PC-9 (cell line): ENCODE measurements at regions not wholly inside any gene's neighbourhood (a gene's known extent, or its start where the extent isn't known, plus 50 kb on each side); places are given as distances from the start of the nearest gene placed in this dataset.

Experiments used
- BruUV-seq: library from RNA; stranded (reverse); fragments of 400-500 nt; replicated peaks from 2 replicates; lab custom pipeline; 2021; lab: Mats Ljungman, UMichigan
- CTCF ChIA-PET: fragments of 300-600 bp; sonication (Branson Sonifier 250); formaldehyde crosslinking; loops from one replicate; lab custom pipeline; 2022; ENCODE audit warnings: antibody characterized with exemption; lab: Charles Lee
- POLR2A ChIA-PET: fragments of 300-600 bp; sonication (Branson Sonifier 250); formaldehyde crosslinking; loops from one replicate; lab custom pipeline; 2022; ENCODE audit warnings: antibody characterized with exemption; ENCODE audit not compliant: unreplicated experiment; lab: Charles Lee
- DNase-seq, 2 experiments: peaks; one replicate each; pipeline versions ENCODE4 v3.0.0 to v3.0.0-alpha.2; 2015 to 2022; ENCODE audit warnings: mixed read lengths in 1 of 2
- H2AFZ ChIP-seq: fragments of 200-600 bp; sonication (generic); 2 replicates; pipeline ENCODE4 v1.8.1; 2017; ENCODE audit warnings: antibody characterized with exemption
- H3F3A ChIP-seq: fragments of 200-600 bp; sonication (generic); 2 replicates; pipeline ENCODE4 v1.8.1; 2017; ENCODE audit warnings: antibody characterized with exemption, mild to moderate bottlenecking, low read depth; ENCODE audit not compliant: insufficient read depth
- H3K27ac ChIP-seq: fragments of 200-600 bp; sonication (generic); 2 replicates; pipeline ENCODE4 v1.6.1; 2016; ENCODE audit warnings: mixed run types
- H3K27me3 ChIP-seq: fragments of 200-600 bp; sonication (generic); 2 replicates; pipeline ENCODE4 v1.6.1; 2016; ENCODE audit warnings: low read depth, mixed run types; ENCODE audit not compliant: insufficient read depth
- H3K36me3 ChIP-seq: fragments of 200-600 bp; sonication (generic); 2 replicates; pipeline ENCODE4 v1.6.1; 2016; ENCODE audit warnings: low read depth, mixed run types
- H3K4me1 ChIP-seq: fragments of 200-600 bp; sonication (generic); replicated peaks from 2 replicates; pipeline ENCODE4 v1.6.1; 2016; ENCODE audit warnings: mixed run types; ENCODE audit not compliant: insufficient read depth
- H3K4me2 ChIP-seq: fragments of 200-600 bp; sonication (generic); 2 replicates; pipeline ENCODE4 v1.6.1; 2017; ENCODE audit warnings: mixed run types
- H3K4me3 ChIP-seq: fragments of 200-600 bp; sonication (generic); 2 replicates; pipeline ENCODE4 v1.6.1; 2016; ENCODE audit warnings: mixed run types
- H3K79me2 ChIP-seq: fragments of 200-600 bp; sonication (generic); 2 replicates; pipeline ENCODE4 v1.6.1; 2017; ENCODE audit warnings: low read depth, mixed run types
- H3K9me2 ChIP-seq: fragments of 200-600 bp; sonication (generic); 2 replicates; pipeline ENCODE4 v1.8.1; 2017; ENCODE audit warnings: mild to moderate bottlenecking; ENCODE audit not compliant: insufficient read depth
- H3K9me3 ChIP-seq: fragments of 200-600 bp; sonication (generic); 2 replicates; pipeline ENCODE4 v1.8.1; 2016; ENCODE audit warnings: low read depth; ENCODE audit not compliant: insufficient read depth
- H4K20me1 ChIP-seq: fragments of 200-600 bp; sonication (generic); 2 replicates; pipeline ENCODE4 v1.8.1; 2017; ENCODE audit not compliant: insufficient read depth
- EZH2 ChIP-seq: fragments of 200-600 bp; sonication (generic); IDR thresholded peaks from 2 replicates; pipeline ENCODE4 v1.8.0; 2017; ENCODE audit warnings: antibody characterized with exemption, low read depth
- intact Hi-C: fragments of 100-400 bp; cut with micrococcal nuclease; formaldehyde crosslinking; loops from one replicate; pipeline ENCODE4 v1.10.0; 2022; ENCODE audit not compliant: unreplicated experiment
- TF ChIP-seq, protein P1 (sequence below): fragments of 200-600 bp; sonication (generic); conservative IDR thresholded peaks from 2 replicates; pipeline ENCODE4 v1.6.1; 2017; ENCODE audit warnings: mixed run types, antibody characterized with exemption, mild to moderate bottlenecking, moderate library complexity

DNA sequence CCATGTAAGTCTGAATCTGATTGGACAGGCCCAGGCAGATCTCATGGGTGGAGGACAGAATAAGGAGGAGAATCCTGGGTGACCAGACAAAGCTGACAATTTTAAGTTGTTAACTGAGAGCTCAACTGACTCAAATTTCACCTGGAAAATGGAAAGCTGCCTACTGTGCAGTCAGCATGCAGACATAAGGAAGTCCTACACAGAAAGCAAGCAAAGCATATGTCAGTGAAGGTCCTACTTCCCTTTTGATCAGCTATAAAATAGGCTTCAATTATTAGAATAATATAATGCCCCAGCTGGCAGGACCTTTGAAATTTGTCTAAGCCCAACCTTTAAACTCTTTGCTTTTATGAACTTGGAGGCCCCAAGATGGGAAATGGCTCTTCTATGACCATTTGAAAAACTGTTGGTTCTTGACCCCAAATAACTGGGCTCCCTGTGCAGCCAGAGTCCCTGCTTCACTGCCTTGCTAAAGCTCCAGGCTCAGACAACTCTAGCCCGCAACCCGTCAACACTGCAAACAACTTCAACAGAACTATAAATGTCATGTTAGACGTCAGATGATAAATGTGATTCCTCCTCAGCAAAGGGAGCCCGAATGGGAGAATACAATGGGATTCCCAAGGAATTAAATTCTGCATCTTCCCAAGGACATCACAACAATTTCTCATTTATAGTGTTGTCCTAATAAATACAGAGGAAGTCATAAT lies 118.9 kb upstream of the ADRA1B start:
- no TSS peak for BruUV-seq
- Histone ChIP-seq H3K79me2 (no peaks in the 10 kb centered on the region), H2AFZ (no peak overlapping the region), H3K27me3 (no peaks in the 10 kb centered on the region), H3K9me2 (no peaks in the 10 kb centered on the region), H3F3A (no peaks in the 10 kb centered on the region), H3K36me3 (no peaks in the 10 kb centered on the region), H3K4me3 (no peak overlapping the region), H3K9me3 (no peaks in the 10 kb centered on the region), H3K4me1 (no peaks in the 10 kb centered on the region), H3K27ac (no peak overlapping the region), H3K4me2 (no peak overlapping the region), H4K20me1 (no peaks in the 10 kb centered on the region)
- ChIA-PET CTCF (no interaction called here), POLR2A (no interaction called here)
- intact Hi-C loops: no loop called here
- TF ChIP-seq, protein P1, sequence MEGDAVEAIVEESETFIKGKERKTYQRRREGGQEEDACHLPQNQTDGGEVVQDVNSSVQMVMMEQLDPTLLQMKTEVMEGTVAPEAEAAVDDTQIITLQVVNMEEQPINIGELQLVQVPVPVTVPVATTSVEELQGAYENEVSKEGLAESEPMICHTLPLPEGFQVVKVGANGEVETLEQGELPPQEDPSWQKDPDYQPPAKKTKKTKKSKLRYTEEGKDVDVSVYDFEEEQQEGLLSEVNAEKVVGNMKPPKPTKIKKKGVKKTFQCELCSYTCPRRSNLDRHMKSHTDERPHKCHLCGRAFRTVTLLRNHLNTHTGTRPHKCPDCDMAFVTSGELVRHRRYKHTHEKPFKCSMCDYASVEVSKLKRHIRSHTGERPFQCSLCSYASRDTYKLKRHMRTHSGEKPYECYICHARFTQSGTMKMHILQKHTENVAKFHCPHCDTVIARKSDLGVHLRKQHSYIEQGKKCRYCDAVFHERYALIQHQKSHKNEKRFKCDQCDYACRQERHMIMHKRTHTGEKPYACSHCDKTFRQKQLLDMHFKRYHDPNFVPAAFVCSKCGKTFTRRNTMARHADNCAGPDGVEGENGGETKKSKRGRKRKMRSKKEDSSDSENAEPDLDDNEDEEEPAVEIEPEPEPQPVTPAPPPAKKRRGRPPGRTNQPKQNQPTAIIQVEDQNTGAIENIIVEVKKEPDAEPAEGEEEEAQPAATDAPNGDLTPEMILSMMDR: no peak
- no peak for TF ChIP-seq EZH2
- DNase-seq: no peak

DNA sequence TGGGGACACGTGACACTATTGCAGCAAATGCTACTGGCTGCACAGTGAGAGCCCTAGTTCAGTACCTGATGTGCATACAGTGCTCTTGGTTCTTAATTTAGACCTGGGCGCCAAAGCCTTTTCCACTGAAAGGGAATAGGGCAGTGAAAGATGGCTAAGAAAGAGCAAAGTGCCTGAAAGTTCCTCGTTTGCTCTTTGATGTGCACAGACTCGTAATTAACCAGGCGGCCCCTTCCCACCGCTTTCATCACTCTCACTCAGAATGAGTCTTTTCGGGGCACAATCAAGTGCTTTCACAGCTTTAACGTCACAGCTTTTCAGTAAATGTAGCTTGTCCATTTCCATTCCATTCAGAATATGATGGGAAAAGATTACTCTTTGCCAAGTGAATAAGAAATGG lies 116.6 kb upstream of the ADRA1B start:
- CTCF ChIA-PET: no interaction called here
- POLR2A ChIA-PET: no interaction called here
- H3K4me1 ChIP-seq: no peaks in the 10 kb centered on the region

DNA sequence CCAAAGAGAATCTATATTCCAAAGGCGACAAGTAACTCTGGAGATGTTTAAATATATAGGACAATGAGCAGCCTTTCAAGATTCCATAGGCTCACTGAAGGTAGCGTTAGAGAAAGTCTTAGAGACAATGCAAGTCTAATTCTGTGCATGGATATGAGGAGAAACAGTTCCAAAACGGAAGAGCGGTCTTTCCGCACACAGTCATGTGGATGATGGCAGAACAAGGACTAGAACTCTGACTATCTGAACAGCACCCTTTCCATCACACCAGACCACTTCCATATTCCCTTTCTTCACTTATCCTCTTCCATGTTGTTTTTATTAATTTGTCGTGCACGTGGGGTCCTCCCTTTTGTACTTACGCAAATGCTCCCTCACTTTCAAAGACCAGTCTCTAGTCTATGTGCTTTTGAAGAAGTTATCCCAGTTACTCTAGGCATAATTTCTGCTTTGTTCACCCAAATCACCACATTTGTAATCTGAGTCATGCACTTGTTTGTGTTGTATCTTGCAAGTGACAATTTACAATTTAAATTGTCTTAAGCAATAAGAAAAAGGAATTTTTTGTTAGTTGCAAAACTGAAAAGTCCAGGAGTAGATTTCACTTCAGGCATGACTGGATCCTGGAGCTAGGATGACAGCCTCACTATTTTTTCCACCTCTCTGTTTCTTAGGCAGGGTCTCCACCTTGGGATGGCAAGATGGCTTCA lies 116.0 kb upstream of the ADRA1B start:
- Histone ChIP-seq H3F3A (no peaks in the 10 kb centered on the region), H3K79me2 (no peaks in the 10 kb centered on the region), H4K20me1 (no peaks in the 10 kb centered on the region), H3K4me3 (no peak overlapping the region), H3K9me3 (no peaks in the 10 kb centered on the region; the same call in 1 of the 2 replicates), H3K9me2 (no peaks in the 10 kb centered on the region), H3K27ac (no peak overlapping the region), H3K4me2 (no peak overlapping the region), H3K4me1 (no peaks in the 10 kb centered on the region), H3K27me3 (no peaks in the 10 kb centered on the region), H2AFZ (no peak overlapping the region), H3K36me3 (no peaks in the 10 kb centered on the region)
- TF ChIP-seq, protein P1: no peak
- no peak for TF ChIP-seq EZH2
- DNase-seq: no peak
- POLR2A ChIA-PET: interaction anchor here (0.6 kb wide), 1 partner anchor 98 kb away, joined by 3 read pairs; no protein-coding TSS in a partner anchor
- BruUV-seq: no TSS peak
- intact Hi-C loops: no loop called here
- CTCF ChIA-PET: no interaction called here

More for the DNA sequence above, 116.6 kb upstream of the ADRA1B start:
- Histone ChIP-seq H3K27me3 (no peaks in the 10 kb centered on the region), H3K4me2 (no peak overlapping the region), H3K9me2 (no peaks in the 10 kb centered on the region), H3K27ac (no peak overlapping the region), H3K36me3 (no peaks in the 10 kb centered on the region), H2AFZ (no peak overlapping the region), H3K9me3 (no peaks in the 10 kb centered on the region; the same call in 1 of the 2 replicates), H4K20me1 (no peaks in the 10 kb centered on the region), H3K79me2 (no peaks in the 10 kb centered on the region), H3K4me3 (no peak overlapping the region), H3F3A (no peaks in the 10 kb centered on the region)
- DNase-seq: no peak
- BruUV-seq: no TSS peak
- TF ChIP-seq, protein P1: no peak
- no peak for TF ChIP-seq EZH2
- intact Hi-C loops: no loop called here
